ENCODE measurements at regions not wholly inside any gene's neighbourhood (a gene's known extent, or its start where the extent isn't known, plus 50 kb on each side); places are given as distances from the start of the nearest gene placed in this dataset.

DNA sequence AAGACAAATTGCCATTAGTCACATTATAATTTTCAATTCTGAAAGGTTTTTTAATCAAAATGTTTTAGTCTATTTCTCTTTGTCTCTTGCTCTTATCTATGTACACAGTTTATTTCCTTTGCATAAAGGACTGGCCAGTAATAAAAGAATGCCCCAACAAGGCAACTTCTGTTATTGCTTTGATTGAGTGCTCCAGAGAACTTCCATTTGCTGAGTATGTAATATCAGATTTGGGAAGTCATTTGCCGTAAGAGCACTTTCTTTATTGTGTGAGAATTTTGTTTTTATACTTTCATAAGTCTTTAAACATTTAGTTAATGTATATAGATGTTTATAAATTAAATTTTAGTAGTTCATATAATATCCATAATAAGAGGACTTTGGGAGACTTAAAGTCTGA is 1140.4 kb downstream of the PCDH9 start:
- TF ChIP-seq, protein P1, sequence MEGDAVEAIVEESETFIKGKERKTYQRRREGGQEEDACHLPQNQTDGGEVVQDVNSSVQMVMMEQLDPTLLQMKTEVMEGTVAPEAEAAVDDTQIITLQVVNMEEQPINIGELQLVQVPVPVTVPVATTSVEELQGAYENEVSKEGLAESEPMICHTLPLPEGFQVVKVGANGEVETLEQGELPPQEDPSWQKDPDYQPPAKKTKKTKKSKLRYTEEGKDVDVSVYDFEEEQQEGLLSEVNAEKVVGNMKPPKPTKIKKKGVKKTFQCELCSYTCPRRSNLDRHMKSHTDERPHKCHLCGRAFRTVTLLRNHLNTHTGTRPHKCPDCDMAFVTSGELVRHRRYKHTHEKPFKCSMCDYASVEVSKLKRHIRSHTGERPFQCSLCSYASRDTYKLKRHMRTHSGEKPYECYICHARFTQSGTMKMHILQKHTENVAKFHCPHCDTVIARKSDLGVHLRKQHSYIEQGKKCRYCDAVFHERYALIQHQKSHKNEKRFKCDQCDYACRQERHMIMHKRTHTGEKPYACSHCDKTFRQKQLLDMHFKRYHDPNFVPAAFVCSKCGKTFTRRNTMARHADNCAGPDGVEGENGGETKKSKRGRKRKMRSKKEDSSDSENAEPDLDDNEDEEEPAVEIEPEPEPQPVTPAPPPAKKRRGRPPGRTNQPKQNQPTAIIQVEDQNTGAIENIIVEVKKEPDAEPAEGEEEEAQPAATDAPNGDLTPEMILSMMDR (IDR thresholded peaks at IDR 0.05; ENCODE audit: low read depth, low read length) = no peak
- no peak for TF ChIP-seq EZH2phosphoT487 (IDR thresholded peaks at IDR 0.05; ENCODE audit: low read depth)
